Thyroid gland (tissue), 4 donors: ENCODE measurements at regions not wholly inside any gene's neighbourhood (a gene's known extent, or its start where the extent isn't known, plus 50 kb on each side); places are given as distances from the start of the nearest gene placed in this dataset.

Source experiments
- DNase-seq, 2 donors: peaks; one replicate each; pipeline ENCODE4 v3.0.0-alpha.2; 2019
- H3K27ac ChIP-seq, 3 donors: fragments of 200-600 bp; sonication (generic); 1 replicate in 2 of 3; 2 replicates in 1 of 3; pipeline ENCODE4 v1.5.1; 2016 to 2019; ENCODE audit warnings: mild to moderate bottlenecking in 1 of 3, moderate library complexity in 1 of 3
- H3K27me3 ChIP-seq: fragments of 200-600 bp; sonication (generic); one replicate; pipeline ENCODE4 v1.5.1; 2019
- H3K36me3 ChIP-seq, 2 donors: fragments of 200-600 bp; sonication (generic); one replicate each; pipeline ENCODE4 v1.5.1; 2016 to 2019
- H3K4me1 ChIP-seq, 2 donors: fragments of 200-600 bp; sonication (generic); one replicate each; pipeline ENCODE4 v1.5.1; 2017 to 2019
- H3K4me3 ChIP-seq, 3 donors: fragments of 200-600 bp; sonication (generic); replicated peaks in 1 of 3; 1 replicate in 2 of 3; 2 replicates in 1 of 3; pipeline ENCODE4 v1.5.1; 2016; ENCODE audit warnings: mild to moderate bottlenecking in 1 of 3
- H3K9me3 ChIP-seq: fragments of 200-600 bp; sonication (generic); one replicate; pipeline ENCODE4 v1.5.1; 2017
- CTCF ChIP-seq, 6 experiments: fragments of 200-600 bp in 3 of 6; fragments of 450-650 bp in 3 of 6; sonication (generic) in 3 of 6; IDR thresholded peaks; one replicate each; pipeline ENCODE4 v1.5.1; 2016 to 2019; ENCODE audit warnings: antibody characterized with exemption in 6 of 6, mild to moderate bottlenecking in 2 of 6, inconsistent platforms in 1 of 6, moderate library complexity in 1 of 6
- POLR2A ChIP-seq, 2 donors: fragments of 450-650 bp; IDR thresholded peaks; one replicate each; pipeline ENCODE4 v1.6.1; 2017; ENCODE audit warnings: antibody characterized with exemption in 2 of 2, mild to moderate bottlenecking in 2 of 2, moderate library complexity in 1 of 2
- WGBS, 2 donors: methylation state at CpG; one replicate each; pipeline ENCODE4 v1.1.5; 2017; 5-methylcytosine and 5-hydroxymethylcytosine counted together
- intact Hi-C: fragments of 100-400 bp; cut with DNase I; formaldehyde crosslinking; loops from one replicate; pipeline ENCODE4 v1.15.1; 2023

GRCh38 chrX:96453139-96453538 lies 231.5 kb upstream of the DIAPH2 start:
- 89 to 93% methylated on average over 3 of the region's 3 CpGs for WGBS, 2 donors

GRCh38 chrX:96455078-96455477 lies 229.6 kb upstream of the DIAPH2 start:
- DNase-seq: no peak
- Histone ChIP-seq H3K9me3 (no peaks in the 10 kb centered on the region), H3K4me3 (no peak overlapping the region), H3K27ac (no peak overlapping the region), H3K36me3 (no peaks in the 10 kb centered on the region), H3K4me1 (no peaks in the 10 kb centered on the region), H3K27me3 (no peaks in the 10 kb centered on the region)
- 86 to 87% methylated on average over 3 of the region's 3 CpGs for WGBS, 2 donors
- intact Hi-C loops: no loop called here
- TF ChIP-seq CTCF (IDR thresholded peaks at IDR 0.05): no peak
- no peak for TF ChIP-seq POLR2A (IDR thresholded peaks at IDR 0.05)

More at GRCh38 chrX:96453139-96453538, 231.5 kb upstream of the DIAPH2 start:
- no peaks in the 10 kb centered on the region for H3K9me3 ChIP-seq
- DNase-seq: no peak
- intact Hi-C loops: no loop called here
- TF ChIP-seq CTCF (IDR thresholded peaks at IDR 0.05): no peak
- TF ChIP-seq POLR2A (IDR thresholded peaks at IDR 0.05): no peak
- no peak overlapping the region for H3K27ac ChIP-seq
- H3K27me3 ChIP-seq: no peaks in the 10 kb centered on the region
- H3K4me1 ChIP-seq: no peaks in the 10 kb centered on the region
- H3K4me3 ChIP-seq: no peak overlapping the region
- H3K36me3 ChIP-seq: no peaks in the 10 kb centered on the region

- WGBS, 2 donors: 92 to 95% methylated on average over 12 to 16 of the region's 16 CpGs
- Histone ChIP-seq H3K4me3 (no peak overlapping the region), H3K27ac (no peak overlapping the region), H3K27me3 (peaks cover 3% of the 10 kb centered on the region), H3K4me1 (no peaks in the 10 kb centered on the region), H3K9me3 (no peaks in the 10 kb centered on the region), H3K36me3 (no peaks in the 10 kb centered on the region)
- TF ChIP-seq POLR2A (IDR thresholded peaks at IDR 0.05) (no peak), CTCF (IDR thresholded peaks at IDR 0.05) (no peak)
- DNase-seq: no peak
- intact Hi-C loops: no loop called here
Measured at GRCh38 chrX:96464880-96465558, 219.6 kb upstream of the DIAPH2 start.

GRCh38 chrX:96474029-96474740 lies 210.5 kb upstream of the DIAPH2 start:
- Histone ChIP-seq H3K36me3 (no peaks in the 10 kb centered on the region), H3K27ac (no peak overlapping the region), H3K4me1 (no peaks in the 10 kb centered on the region), H3K4me3 (no peak overlapping the region), H3K27me3 (no peaks in the 10 kb centered on the region), H3K9me3 (no peaks in the 10 kb centered on the region)
- intact Hi-C loops: no loop called here
- no peak for DNase-seq
- 75 to 81% methylated on average over 4 of the region's 4 CpGs for WGBS, 2 donors
- no peak for TF ChIP-seq POLR2A (IDR thresholded peaks at IDR 0.05)
- no peak for TF ChIP-seq CTCF (IDR thresholded peaks at IDR 0.05)

GRCh38 chrX:96474741-96475125 lies 209.9 kb upstream of the DIAPH2 start:
- Histone ChIP-seq H3K4me1 (no peaks in the 10 kb centered on the region), H3K27ac (no peak overlapping the region), H3K9me3 (no peaks in the 10 kb centered on the region), H3K27me3 (no peaks in the 10 kb centered on the region), H3K4me3 (no peak overlapping the region), H3K36me3 (no peaks in the 10 kb centered on the region)
- WGBS, 2 donors: 94 to 100% methylated on average over 1 of the region's 1 CpG
- TF ChIP-seq CTCF (IDR thresholded peaks at IDR 0.05): no peak
- TF ChIP-seq POLR2A (IDR thresholded peaks at IDR 0.05): no peak
- intact Hi-C loops: no loop called here
- DNase-seq: no peak
